Activated CD4-positive, alpha-beta T cell treated with anti-CD3 and anti-CD28 coated beads, Interleukin-2, amount 50 U/mL, for 16 hours (primary cell): ENCODE measurements at regions not wholly inside any gene's neighbourhood (a gene's known extent, or its start where the extent isn't known, plus 50 kb on each side); places are given as distances from the start of the nearest gene placed in this dataset.

Experiments used
- DNase-seq: peaks from one replicate; pipeline ENCODE4 v3.0.0-alpha.2; 2020

- DNase-seq = no peak
Measured at GRCh38 chr7:17054206-17054605, 172.4 kb upstream of the AGR3 start.

- DNase-seq = no peak
Measured at GRCh38 chr7:17054836-17055235, 173.1 kb upstream of the AGR3 start.

- no peak for DNase-seq
Measured at GRCh38 chr7:17055596-17055995, 173.8 kb upstream of the AGR3 start.

- no peak for DNase-seq
Measured at GRCh38 chr7:17056491-17057142, 174.8 kb upstream of the AGR3 start.

- DNase-seq = no peak
Measured at GRCh38 chr7:17057143-17057509, 175.3 kb upstream of the AGR3 start.

GRCh38 chr7:17058568-17058967, 176.8 kb upstream of the AGR3 start:
- DNase-seq = peak; percentile 47

- no peak for DNase-seq
Measured at GRCh38 chr7:17060051-17060450, 178.3 kb upstream of the AGR3 start.

- no peak for DNase-seq
Measured at GRCh38 chr7:17061443-17061842, 179.7 kb upstream of the AGR3 start.

GRCh38 chr7:17062151-17063044, 180.6 kb upstream of the AGR3 start:
- no peak for DNase-seq

- no peak for DNase-seq
Measured at GRCh38 chr7:17063045-17063383, 181.2 kb upstream of the AGR3 start.

GRCh38 chr7:17067691-17068090, 185.9 kb upstream of the AGR3 start:
- DNase-seq = no peak

GRCh38 chr7:17069146-17069545, 187.4 kb upstream of the AGR3 start:
- DNase-seq = no peak

- no peak for DNase-seq
Measured at GRCh38 chr7:17070231-17070708, 188.5 kb upstream of the AGR3 start.

GRCh38 chr7:17071866-17072265, 190.1 kb upstream of the AGR3 start:
- DNase-seq = no peak

GRCh38 chr7:17075601-17076255, 193.9 kb upstream of the AGR3 start:
- DNase-seq = no peak

GRCh38 chr7:17078298-17078697, 196.5 kb upstream of the AGR3 start:
- DNase-seq = no peak

GRCh38 chr7:17083392-17084165, 201.8 kb upstream of the AGR3 start:
- DNase-seq = no peak

GRCh38 chr7:17084166-17084475, 202.3 kb upstream of the AGR3 start:
- DNase-seq = no peak

- no peak for DNase-seq
Measured at GRCh38 chr7:17085186-17085585, 203.4 kb upstream of the AGR3 start.

- no peak for DNase-seq
Measured at GRCh38 chr7:17086403-17086802, 204.6 kb upstream of the AGR3 start.

GRCh38 chr7:17090751-17091150, 207.7 kb upstream of the AHR start:
- no peak for DNase-seq

- DNase-seq = no peak
Measured at GRCh38 chr7:17093461-17093860, 205.0 kb upstream of the AHR start.

- DNase-seq = no peak
Measured at GRCh38 chr7:17094963-17095574, 203.4 kb upstream of the AHR start.
